ENCODE measurements at regions not wholly inside any gene's neighbourhood (a gene's known extent, or its start where the extent isn't known, plus 50 kb on each side); places are given as distances from the start of the nearest gene placed in this dataset.

DNA sequence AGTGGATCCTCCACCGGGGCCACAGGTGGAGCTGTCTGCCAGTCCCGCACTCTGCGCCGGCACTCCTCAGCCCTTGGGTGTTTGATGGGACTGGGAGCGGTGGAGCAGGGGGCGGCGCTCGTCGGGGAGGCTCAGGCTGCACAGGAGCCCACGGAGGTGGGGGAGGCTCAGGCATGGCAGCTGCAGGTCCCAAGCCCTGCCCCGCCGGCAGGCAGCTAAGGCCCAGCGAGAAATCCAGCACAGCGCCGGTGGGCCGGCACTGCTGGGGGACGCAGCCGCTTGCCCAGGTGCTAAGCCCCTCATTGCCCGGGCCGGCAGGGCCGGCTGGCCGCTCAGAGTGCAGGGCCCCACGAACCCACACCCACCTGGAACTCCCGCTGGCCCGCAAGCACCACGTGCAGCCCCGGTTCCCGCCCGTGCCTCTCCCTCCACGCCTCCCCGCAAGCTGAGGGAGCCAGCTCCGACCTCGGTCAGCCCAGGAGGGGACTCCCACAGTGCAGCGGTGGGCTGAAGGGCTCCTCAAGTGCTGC lies 286.4 kb downstream of the RBM26 start:
- TF ChIP-seq, protein P1, sequence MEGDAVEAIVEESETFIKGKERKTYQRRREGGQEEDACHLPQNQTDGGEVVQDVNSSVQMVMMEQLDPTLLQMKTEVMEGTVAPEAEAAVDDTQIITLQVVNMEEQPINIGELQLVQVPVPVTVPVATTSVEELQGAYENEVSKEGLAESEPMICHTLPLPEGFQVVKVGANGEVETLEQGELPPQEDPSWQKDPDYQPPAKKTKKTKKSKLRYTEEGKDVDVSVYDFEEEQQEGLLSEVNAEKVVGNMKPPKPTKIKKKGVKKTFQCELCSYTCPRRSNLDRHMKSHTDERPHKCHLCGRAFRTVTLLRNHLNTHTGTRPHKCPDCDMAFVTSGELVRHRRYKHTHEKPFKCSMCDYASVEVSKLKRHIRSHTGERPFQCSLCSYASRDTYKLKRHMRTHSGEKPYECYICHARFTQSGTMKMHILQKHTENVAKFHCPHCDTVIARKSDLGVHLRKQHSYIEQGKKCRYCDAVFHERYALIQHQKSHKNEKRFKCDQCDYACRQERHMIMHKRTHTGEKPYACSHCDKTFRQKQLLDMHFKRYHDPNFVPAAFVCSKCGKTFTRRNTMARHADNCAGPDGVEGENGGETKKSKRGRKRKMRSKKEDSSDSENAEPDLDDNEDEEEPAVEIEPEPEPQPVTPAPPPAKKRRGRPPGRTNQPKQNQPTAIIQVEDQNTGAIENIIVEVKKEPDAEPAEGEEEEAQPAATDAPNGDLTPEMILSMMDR (IDR thresholded peaks at IDR 0.05; ENCODE audit: low read length) = no peak
- TF ChIP-seq EZH2 (IDR thresholded peaks at IDR 0.05; ENCODE audit: borderline replicate concordance, low read length) = no peak
- no peaks in the 10 kb centered on the region for H3K27me3 ChIP-seq (ENCODE audit: insufficient read depth, low read length)
- no peaks in the 10 kb centered on the region for H3K9me3 ChIP-seq (ENCODE audit: low read length)
- no peaks in the 10 kb centered on the region for H3F3A ChIP-seq (ENCODE audit: insufficient read depth, low read length)
- H2AFZ ChIP-seq (ENCODE audit: low read length) = no peak overlapping the region
- H3K79me2 ChIP-seq (ENCODE audit: insufficient read depth, low read length) = no peaks in the 10 kb centered on the region
- H3K36me3 ChIP-seq (ENCODE audit: insufficient read depth, low read length) = no peaks in the 10 kb centered on the region
- no peak overlapping the region for H3K9ac ChIP-seq (ENCODE audit: low read length)
- no peaks in the 10 kb centered on the region for H3K9me2 ChIP-seq (ENCODE audit: low read depth, low read length)
- no peak overlapping the region for H3K4me3 ChIP-seq (ENCODE audit: low read depth, low read length, poor library complexity, severe bottlenecking)
- no peak overlapping the region for H3K27ac ChIP-seq (ENCODE audit: low read depth, low read length, poor library complexity, severe bottlenecking)
- H3K4me2 ChIP-seq (ENCODE audit: low read length) = no peak overlapping the region
- H3K4me1 ChIP-seq (ENCODE audit: insufficient read depth, low read length, severe bottlenecking) = no peaks in the 10 kb centered on the region
- no peaks in the 10 kb centered on the region for H4K20me1 ChIP-seq (ENCODE audit: insufficient read depth, low read length)

DNA sequence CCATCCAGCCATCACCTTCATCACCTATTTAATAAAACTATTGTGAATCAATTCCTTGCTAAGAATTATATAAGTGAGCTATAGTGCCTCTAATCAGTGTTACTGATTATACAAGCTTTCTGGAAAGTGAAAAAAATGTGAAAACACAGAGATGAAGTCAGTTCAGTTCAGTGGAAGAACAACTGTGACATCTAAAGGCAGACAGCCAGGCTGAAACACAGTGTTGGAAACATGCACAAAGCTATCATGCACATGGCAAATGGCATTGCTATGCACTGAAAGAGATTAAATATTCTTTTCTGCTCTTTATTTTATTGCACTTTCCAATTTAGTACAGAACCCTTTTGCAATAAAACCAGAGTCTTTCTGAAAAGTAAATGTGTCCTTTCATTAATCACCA lies 294.0 kb downstream of the RBM26 start:
- Histone ChIP-seq H3K9me2 (ENCODE audit: low read depth, low read length) (no peaks in the 10 kb centered on the region), H4K20me1 (ENCODE audit: insufficient read depth, low read length) (no peaks in the 10 kb centered on the region), H2AFZ (ENCODE audit: low read length) (no peak overlapping the region), H3K9me3 (ENCODE audit: low read length) (no peaks in the 10 kb centered on the region), H3K36me3 (ENCODE audit: insufficient read depth, low read length) (no peaks in the 10 kb centered on the region), H3K9ac (ENCODE audit: low read length) (no peak overlapping the region), H3K27ac (ENCODE audit: low read depth, low read length, poor library complexity, severe bottlenecking) (no peak overlapping the region), H3K4me1 (ENCODE audit: insufficient read depth, low read length, severe bottlenecking) (no peaks in the 10 kb centered on the region), H3K27me3 (ENCODE audit: insufficient read depth, low read length) (no peaks in the 10 kb centered on the region), H3K79me2 (ENCODE audit: insufficient read depth, low read length) (no peaks in the 10 kb centered on the region), H3F3A (ENCODE audit: insufficient read depth, low read length) (no peaks in the 10 kb centered on the region), H3K4me3 (ENCODE audit: low read depth, low read length, poor library complexity, severe bottlenecking) (no peak overlapping the region), H3K4me2 (ENCODE audit: low read length) (no peak overlapping the region)
- no peak for TF ChIP-seq EZH2 (IDR thresholded peaks at IDR 0.05; ENCODE audit: borderline replicate concordance, low read length)
- TF ChIP-seq, protein P1 (IDR thresholded peaks at IDR 0.05; ENCODE audit: low read length) = peak; percentile 14; the same call in 1 of the 2 replicates

DNA sequence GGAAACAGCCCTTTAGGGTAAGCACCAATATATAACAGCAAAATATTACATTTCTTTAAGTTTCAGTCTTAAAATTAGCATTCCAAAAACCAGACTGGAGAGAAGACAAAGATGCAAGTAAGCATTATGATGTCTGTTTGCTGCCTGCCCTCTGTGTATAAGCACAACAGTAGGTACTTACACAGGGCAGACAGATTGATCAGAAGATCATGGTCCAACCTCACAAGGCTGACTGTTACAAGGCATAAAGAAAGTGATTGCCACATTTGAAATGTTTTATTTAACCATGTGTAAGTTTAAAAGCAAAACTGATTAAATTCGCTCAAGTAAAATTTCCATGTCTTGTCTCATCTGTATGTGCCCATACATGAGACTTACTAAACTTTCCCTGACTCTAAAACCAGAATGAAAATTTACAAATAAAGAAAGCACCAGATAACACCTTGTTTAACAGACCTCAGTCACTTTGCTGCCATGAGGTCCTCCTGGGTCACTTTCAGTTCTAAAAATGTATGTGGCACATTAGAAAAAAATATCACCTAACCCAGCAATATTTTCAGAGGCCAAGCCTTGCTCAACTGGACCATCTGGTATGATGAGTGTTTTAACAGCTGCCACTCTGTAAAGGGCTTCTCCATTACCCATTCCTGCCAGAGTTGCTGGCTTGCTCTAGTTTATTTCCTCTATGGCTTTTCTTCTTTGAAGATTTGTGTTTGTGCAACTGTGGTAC lies 297.0 kb downstream of the RBM26 start:
- no peak overlapping the region for H3K9ac ChIP-seq (ENCODE audit: low read length)
- H2AFZ ChIP-seq (ENCODE audit: low read length) = no peak overlapping the region
- no peaks in the 10 kb centered on the region for H3K79me2 ChIP-seq (ENCODE audit: insufficient read depth, low read length)
- H3K9me3 ChIP-seq (ENCODE audit: low read length) = 0 out of 2 replicates have a peak, but pooled peaks cover 3% of the 10 kb centered on the region
- H3K4me1 ChIP-seq (ENCODE audit: insufficient read depth, low read length, severe bottlenecking) = no peaks in the 10 kb centered on the region
- no peaks in the 10 kb centered on the region for H3F3A ChIP-seq (ENCODE audit: insufficient read depth, low read length)
- no peaks in the 10 kb centered on the region for H3K27me3 ChIP-seq (ENCODE audit: insufficient read depth, low read length)
- H4K20me1 ChIP-seq (ENCODE audit: insufficient read depth, low read length) = no peaks in the 10 kb centered on the region
- TF ChIP-seq, protein P1 (IDR thresholded peaks at IDR 0.05; ENCODE audit: low read length) = no peak
- TF ChIP-seq EZH2 (IDR thresholded peaks at IDR 0.05; ENCODE audit: borderline replicate concordance, low read length) = no peak
- H3K4me3 ChIP-seq (ENCODE audit: low read depth, low read length, poor library complexity, severe bottlenecking) = no peak overlapping the region
- H3K9me2 ChIP-seq (ENCODE audit: low read depth, low read length) = no peaks in the 10 kb centered on the region
- H3K36me3 ChIP-seq (ENCODE audit: insufficient read depth, low read length) = no peaks in the 10 kb centered on the region
- no peak overlapping the region for H3K4me2 ChIP-seq (ENCODE audit: low read length)
- H3K27ac ChIP-seq (ENCODE audit: low read depth, low read length, poor library complexity, severe bottlenecking) = no peak overlapping the region
